ENCODE measurements at regions not wholly inside any gene's neighbourhood (a gene's known extent, or its start where the extent isn't known, plus 50 kb on each side); places are given as distances from the start of the nearest gene placed in this dataset.

- DNase-seq (ENCODE audit: low read depth, low spot score), result no peak
- no peaks in the 10 kb centered on the region for H3K36me3 ChIP-seq (ENCODE audit: control insufficient read depth, insufficient read depth, low read length)
- H3K4me3 ChIP-seq (ENCODE audit: low read length), result no peak overlapping the region
- H3K9me3 ChIP-seq (ENCODE audit: control insufficient read depth, insufficient read depth, low read length), result no peaks in the 10 kb centered on the region
- 0 out of 2 replicates have a peak, but pooled peaks cover 2% of the 10 kb centered on the region for H3K4me1 ChIP-seq (ENCODE audit: control insufficient read depth, insufficient read depth, low read length)
- no peaks in the 10 kb centered on the region for H3K27me3 ChIP-seq (ENCODE audit: control insufficient read depth, insufficient read depth, low read length)
- no CpG with 5 or more reads among the region's 22 CpGs for WGBS (ENCODE audit: insufficient coverage, insufficient read length)
- H3K27ac ChIP-seq (ENCODE audit: low read length), result no peak overlapping the region
Observed at GRCh38 chr17:56737421-56738161, 96.1 kb downstream of the C17orf67 start.

- Histone ChIP-seq H3K27me3 (ENCODE audit: control insufficient read depth, insufficient read depth, low read length) (no peaks in the 10 kb centered on the region), H3K36me3 (ENCODE audit: control insufficient read depth, insufficient read depth, low read length) (no peaks in the 10 kb centered on the region), H3K4me1 (ENCODE audit: control insufficient read depth, insufficient read depth, low read length) (0 out of 2 replicates have a peak, but pooled peaks cover 2% of the 10 kb centered on the region), H3K9me3 (ENCODE audit: control insufficient read depth, insufficient read depth, low read length) (no peaks in the 10 kb centered on the region), H3K27ac (ENCODE audit: low read length) (no peak overlapping the region), H3K4me3 (ENCODE audit: low read length) (no peak overlapping the region)
- no peak for DNase-seq (ENCODE audit: low read depth, low spot score)
Observed at GRCh38 chr17:56739376-56739775, 94.3 kb downstream of the C17orf67 start.

- no peak overlapping the region for H3K4me3 ChIP-seq (ENCODE audit: low read length)
Observed at GRCh38 chr17:56739776-56740175, 93.9 kb downstream of the C17orf67 start.

GRCh38 chr17:56740481-56740880 is 93.2 kb downstream of the C17orf67 start:
- Histone ChIP-seq H3K27ac (ENCODE audit: low read length) (no peak overlapping the region), H3K4me1 (ENCODE audit: control insufficient read depth, insufficient read depth, low read length) (0 out of 2 replicates have a peak, but pooled peaks cover 2% of the 10 kb centered on the region), H3K27me3 (ENCODE audit: control insufficient read depth, insufficient read depth, low read length) (no peaks in the 10 kb centered on the region), H3K4me3 (ENCODE audit: low read length) (no peak overlapping the region), H3K9me3 (ENCODE audit: control insufficient read depth, insufficient read depth, low read length) (no peaks in the 10 kb centered on the region), H3K36me3 (ENCODE audit: control insufficient read depth, insufficient read depth, low read length) (no peaks in the 10 kb centered on the region)
- WGBS (ENCODE audit: insufficient coverage, insufficient read length), result no CpG with 5 or more reads among the region's 3 CpGs
- DNase-seq (ENCODE audit: low read depth, low spot score), result no peak

More at GRCh38 chr17:56739776-56740175, 93.9 kb downstream of the C17orf67 start:
- H3K27me3 ChIP-seq (ENCODE audit: control insufficient read depth, insufficient read depth, low read length), result no peaks in the 10 kb centered on the region
- H3K27ac ChIP-seq (ENCODE audit: low read length), result no peak overlapping the region
- no peaks in the 10 kb centered on the region for H3K36me3 ChIP-seq (ENCODE audit: control insufficient read depth, insufficient read depth, low read length)
- no peaks in the 10 kb centered on the region for H3K9me3 ChIP-seq (ENCODE audit: control insufficient read depth, insufficient read depth, low read length)
- 0 out of 2 replicates have a peak, but pooled peaks cover 2% of the 10 kb centered on the region for H3K4me1 ChIP-seq (ENCODE audit: control insufficient read depth, insufficient read depth, low read length)
- no CpG with 5 or more reads among the region's 6 CpGs for WGBS (ENCODE audit: insufficient coverage, insufficient read length)
- no peak for DNase-seq (ENCODE audit: low read depth, low spot score)

Measured in iPS DF 6.9 (cell line).